LNCaP clone FGC (cell line): ENCODE measurements at regions not wholly inside any gene's neighbourhood (a gene's known extent, or its start where the extent isn't known, plus 50 kb on each side); places are given as distances from the start of the nearest gene placed in this dataset.

Source experiments
- DNase-seq: peaks from one replicate; pipeline ENCODE4 v3.0.0-alpha.2; 2011; ENCODE audit warnings: low read depth
- H3K4me3 ChIP-seq: 2 replicates; pipeline ENCODE4 v1.5.1; 2011; ENCODE audit warnings: mild to moderate bottlenecking, low read depth, low read length, control low read depth
- TF ChIP-seq, protein P1 (sequence below): IDR thresholded peaks from 2 replicates; pipeline ENCODE4 v1.5.1; 2012; ENCODE audit warnings: mild to moderate bottlenecking; ENCODE audit not compliant: control insufficient read depth, insufficient read depth; ENCODE audit errors: extremely low read depth

DNA sequence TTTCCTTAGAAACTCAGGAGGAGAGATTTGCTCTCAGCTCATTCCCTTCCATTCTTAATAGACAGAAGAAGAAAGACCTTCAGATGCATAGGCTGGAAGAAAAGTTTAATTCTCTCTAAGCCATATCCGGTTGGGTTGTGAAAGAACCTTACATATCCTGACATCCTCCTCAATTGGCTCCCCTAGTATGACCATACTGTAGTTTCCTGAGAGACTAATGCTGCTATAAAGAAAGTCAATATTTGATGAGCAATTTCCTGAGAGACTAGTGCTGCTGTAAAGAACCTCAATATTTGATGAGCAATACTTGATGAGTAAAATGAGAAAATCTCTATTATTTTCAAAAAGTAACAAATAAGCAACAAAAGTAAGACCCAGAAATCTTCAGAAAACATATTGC, 888.5 kb upstream of the SORCS1 start:
- no peak overlapping the region for H3K4me3 ChIP-seq
- TF ChIP-seq, protein P1, sequence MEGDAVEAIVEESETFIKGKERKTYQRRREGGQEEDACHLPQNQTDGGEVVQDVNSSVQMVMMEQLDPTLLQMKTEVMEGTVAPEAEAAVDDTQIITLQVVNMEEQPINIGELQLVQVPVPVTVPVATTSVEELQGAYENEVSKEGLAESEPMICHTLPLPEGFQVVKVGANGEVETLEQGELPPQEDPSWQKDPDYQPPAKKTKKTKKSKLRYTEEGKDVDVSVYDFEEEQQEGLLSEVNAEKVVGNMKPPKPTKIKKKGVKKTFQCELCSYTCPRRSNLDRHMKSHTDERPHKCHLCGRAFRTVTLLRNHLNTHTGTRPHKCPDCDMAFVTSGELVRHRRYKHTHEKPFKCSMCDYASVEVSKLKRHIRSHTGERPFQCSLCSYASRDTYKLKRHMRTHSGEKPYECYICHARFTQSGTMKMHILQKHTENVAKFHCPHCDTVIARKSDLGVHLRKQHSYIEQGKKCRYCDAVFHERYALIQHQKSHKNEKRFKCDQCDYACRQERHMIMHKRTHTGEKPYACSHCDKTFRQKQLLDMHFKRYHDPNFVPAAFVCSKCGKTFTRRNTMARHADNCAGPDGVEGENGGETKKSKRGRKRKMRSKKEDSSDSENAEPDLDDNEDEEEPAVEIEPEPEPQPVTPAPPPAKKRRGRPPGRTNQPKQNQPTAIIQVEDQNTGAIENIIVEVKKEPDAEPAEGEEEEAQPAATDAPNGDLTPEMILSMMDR = no peak
- DNase-seq = no peak

DNA sequence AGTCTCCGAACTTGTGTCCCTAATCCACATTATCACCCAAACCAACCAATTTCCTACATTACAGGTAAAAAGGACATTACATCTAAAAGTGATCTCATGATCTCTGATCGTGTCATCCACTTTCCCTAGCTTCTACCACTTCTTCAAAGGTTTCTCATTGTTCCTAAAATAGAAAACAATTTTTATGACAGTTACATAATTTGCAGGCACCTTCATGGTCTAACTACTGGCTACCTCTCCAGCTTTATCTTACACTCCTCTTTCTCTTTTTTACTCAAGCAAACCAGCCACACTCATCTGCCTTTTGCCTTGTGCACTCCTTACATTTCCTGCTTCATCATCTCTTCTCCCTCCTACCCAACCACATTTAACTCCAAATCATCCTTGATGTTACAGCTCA, 886.7 kb upstream of the SORCS1 start:
- TF ChIP-seq, protein P1 = no peak
- DNase-seq = no peak

DNA sequence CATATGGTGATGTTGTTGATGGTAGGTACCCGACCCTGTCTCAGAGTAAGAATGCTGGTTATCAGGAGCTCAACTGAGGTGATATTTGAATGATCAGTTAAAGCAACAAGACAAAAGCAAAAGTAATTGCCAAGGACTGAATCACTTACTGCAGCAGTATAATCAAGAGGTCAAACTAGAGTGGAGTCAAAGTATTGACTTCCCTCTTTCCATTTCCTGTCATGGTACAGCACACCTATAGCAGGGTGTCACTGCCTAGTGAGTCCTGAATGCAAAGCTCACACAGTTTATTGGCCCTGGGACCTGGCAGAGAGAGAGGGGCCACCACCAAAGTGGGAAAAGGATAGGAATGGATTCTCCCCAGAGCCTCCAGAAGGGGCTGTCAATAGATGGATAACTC, 886.1 kb upstream of the SORCS1 start:
- no peak for DNase-seq
- no peak overlapping the region for H3K4me3 ChIP-seq
- TF ChIP-seq, protein P1 = no peak

More for the DNA sequence above, 886.7 kb upstream of the SORCS1 start:
- no peak overlapping the region for H3K4me3 ChIP-seq

DNA sequence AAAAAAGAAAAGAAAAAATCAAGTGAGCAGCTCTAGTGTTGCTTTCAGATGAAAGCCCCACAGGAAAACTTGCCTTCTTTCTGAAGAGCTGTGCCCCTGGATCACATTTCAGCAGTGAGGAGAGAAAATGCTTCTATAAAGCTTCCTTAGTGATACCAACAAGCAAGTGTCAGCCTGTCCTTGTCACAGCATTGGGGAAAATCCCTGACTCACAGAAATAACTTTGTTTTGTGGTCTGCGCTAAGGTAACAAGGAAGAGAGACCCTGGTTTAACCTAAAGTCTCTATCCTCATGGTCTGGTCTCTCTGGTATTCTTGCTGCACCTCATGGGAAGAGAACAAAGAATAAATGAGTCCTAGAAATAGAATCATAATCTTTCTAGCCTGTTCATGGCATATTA, 885.2 kb upstream of the SORCS1 start:
- no peak for DNase-seq
- no peak overlapping the region for H3K4me3 ChIP-seq
- TF ChIP-seq, protein P1 = no peak

DNA sequence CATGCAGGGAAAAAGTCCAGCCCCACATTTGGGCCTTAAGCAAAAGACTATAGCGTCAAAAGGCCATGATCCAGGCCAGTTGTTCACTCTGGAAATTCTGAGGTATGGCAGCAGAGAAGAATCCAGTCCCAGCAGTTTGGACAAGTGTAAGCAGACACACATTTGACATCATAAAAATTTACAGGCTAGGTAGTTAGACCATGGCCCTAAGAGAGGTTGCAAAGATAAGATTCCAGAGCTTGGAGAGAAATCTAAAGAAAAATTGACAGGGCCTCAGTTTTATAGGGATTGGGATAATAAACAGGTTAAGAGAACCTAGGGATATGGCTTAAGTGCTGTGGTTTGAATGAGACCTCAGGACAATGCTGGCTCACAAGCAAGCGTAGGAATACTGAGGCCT, 884.4 kb upstream of the SORCS1 start:
- TF ChIP-seq, protein P1 = no peak
- no peak overlapping the region for H3K4me3 ChIP-seq
- DNase-seq = no peak

DNA sequence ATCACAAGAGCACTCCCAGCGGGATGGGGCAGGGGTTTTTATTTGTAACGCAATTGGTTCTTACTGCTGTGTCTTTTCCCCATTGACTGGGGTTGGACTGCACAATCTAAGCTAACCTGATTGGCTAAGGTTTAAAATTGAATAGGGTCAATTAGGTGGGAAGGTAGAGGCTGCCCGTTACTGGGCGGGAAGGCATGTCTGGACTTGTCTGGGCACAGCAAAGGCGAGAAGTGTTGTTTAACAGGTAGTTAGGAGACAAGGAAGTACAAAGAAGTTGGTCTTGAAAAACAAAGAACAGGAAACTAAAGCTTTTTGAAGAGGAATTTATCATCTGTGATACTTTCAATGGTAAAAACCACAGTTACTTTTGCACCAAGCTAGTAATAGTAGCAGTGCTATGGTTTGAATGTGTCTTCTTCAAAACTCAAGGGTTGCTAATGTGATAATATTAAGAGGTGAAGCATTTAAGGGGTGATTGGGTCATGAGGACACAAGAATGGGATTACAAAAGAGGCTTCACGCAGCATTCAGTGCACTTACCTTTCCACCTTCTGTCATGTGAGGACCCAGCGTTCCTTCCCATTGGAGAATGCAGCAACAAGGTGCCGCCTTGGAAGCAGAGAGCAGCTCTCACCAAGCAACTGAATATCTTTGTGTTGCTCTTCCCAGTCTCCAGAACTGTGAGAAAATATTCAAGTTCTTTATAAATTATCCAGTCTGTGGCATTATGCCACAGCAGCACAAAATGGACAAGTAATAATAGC, 875.5 kb upstream of the SORCS1 start:
- no peak for DNase-seq
- H3K4me3 ChIP-seq = no peak overlapping the region

More for the DNA sequence above, 875.5 kb upstream of the SORCS1 start:
- TF ChIP-seq, protein P1 = no peak
